ENCODE measurements at regions not wholly inside any gene's neighbourhood (a gene's known extent, or its start where the extent isn't known, plus 50 kb on each side); places are given as distances from the start of the nearest gene placed in this dataset.

GRCh38 chr4:152180369-152180768, 355.5 kb downstream of the FBXW7 start:
- TF ChIP-seq CTCF (IDR thresholded peaks at IDR 0.05) = no peak
- no peak for TF ChIP-seq POLR2A (IDR thresholded peaks at IDR 0.05)
